ENCODE measurements at regions not wholly inside any gene's neighbourhood (a gene's known extent, or its start where the extent isn't known, plus 50 kb on each side); places are given as distances from the start of the nearest gene placed in this dataset.

DNA sequence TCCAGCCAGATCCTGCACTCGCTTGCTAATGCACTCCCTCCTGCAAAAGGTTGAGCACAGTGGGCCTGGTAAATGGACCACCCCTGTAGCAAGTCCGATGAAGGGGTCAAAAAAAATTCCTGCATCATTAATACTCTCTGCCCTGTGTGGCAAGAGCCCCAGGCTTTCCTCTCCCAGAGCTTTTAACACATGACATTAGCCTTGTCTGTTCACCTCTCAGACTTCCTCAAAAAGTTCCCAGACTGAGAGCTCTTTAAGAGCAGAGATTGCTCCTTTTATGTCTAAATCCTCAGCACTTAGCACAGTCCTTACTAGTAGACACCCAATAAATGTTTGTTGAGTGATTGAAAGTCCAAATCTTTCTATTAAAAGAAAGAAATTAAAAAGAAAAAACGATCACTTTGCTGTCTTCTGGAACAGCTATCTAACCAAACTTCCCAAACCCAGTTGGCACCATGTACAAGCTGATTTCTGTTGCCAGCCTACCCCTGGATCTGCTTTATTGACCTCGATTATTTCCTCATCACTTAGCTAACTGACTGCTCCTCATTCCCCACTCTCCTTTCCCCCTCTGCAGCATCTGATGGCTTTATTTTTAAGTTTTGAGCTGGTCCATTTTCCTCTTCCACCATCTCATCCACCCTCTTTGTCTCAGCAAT, 209.8 kb downstream of the ENC1 start:
- no peak for TF ChIP-seq YY1 (IDR thresholded peaks at IDR 0.05; ENCODE audit: low read depth)
- no peak for TF ChIP-seq FOXM1 (IDR thresholded peaks at IDR 0.05; ENCODE audit: borderline replicate concordance, low read depth)
- TF ChIP-seq NFIC (IDR thresholded peaks at IDR 0.05) = no peak
- no peak for TF ChIP-seq MAX (IDR thresholded peaks at IDR 0.05)
- TF ChIP-seq EP300 (IDR thresholded peaks at IDR 0.05; ENCODE audit: borderline replicate concordance) = no peak
- no peak for TF ChIP-seq TCF12 (IDR thresholded peaks at IDR 0.05; ENCODE audit: low read depth)
- no peak for TF ChIP-seq TAF1 (IDR thresholded peaks at IDR 0.05; ENCODE audit: low read depth)
- TF ChIP-seq, protein P1, sequence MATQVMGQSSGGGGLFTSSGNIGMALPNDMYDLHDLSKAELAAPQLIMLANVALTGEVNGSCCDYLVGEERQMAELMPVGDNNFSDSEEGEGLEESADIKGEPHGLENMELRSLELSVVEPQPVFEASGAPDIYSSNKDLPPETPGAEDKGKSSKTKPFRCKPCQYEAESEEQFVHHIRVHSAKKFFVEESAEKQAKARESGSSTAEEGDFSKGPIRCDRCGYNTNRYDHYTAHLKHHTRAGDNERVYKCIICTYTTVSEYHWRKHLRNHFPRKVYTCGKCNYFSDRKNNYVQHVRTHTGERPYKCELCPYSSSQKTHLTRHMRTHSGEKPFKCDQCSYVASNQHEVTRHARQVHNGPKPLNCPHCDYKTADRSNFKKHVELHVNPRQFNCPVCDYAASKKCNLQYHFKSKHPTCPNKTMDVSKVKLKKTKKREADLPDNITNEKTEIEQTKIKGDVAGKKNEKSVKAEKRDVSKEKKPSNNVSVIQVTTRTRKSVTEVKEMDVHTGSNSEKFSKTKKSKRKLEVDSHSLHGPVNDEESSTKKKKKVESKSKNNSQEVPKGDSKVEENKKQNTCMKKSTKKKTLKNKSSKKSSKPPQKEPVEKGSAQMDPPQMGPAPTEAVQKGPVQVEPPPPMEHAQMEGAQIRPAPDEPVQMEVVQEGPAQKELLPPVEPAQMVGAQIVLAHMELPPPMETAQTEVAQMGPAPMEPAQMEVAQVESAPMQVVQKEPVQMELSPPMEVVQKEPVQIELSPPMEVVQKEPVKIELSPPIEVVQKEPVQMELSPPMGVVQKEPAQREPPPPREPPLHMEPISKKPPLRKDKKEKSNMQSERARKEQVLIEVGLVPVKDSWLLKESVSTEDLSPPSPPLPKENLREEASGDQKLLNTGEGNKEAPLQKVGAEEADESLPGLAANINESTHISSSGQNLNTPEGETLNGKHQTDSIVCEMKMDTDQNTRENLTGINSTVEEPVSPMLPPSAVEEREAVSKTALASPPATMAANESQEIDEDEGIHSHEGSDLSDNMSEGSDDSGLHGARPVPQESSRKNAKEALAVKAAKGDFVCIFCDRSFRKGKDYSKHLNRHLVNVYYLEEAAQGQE (IDR thresholded peaks at IDR 0.05; ENCODE audit: low read depth) = no peak
- no peak for TF ChIP-seq RAD21 (IDR thresholded peaks at IDR 0.05; ENCODE audit: low read depth)
- TF ChIP-seq EGR1 (IDR thresholded peaks at IDR 0.05) = no peak
